Esophagus squamous epithelium (tissue), 4 donors: ENCODE measurements at regions not wholly inside any gene's neighbourhood (a gene's known extent, or its start where the extent isn't known, plus 50 kb on each side); places are given as distances from the start of the nearest gene placed in this dataset.

Source experiments
- POLR2A ChIP-seq, 4 donors: fragments of 450-650 bp; IDR thresholded peaks; one replicate each; pipeline ENCODE4 v1.6.1; 2017; ENCODE audit warnings: antibody characterized with exemption in 4 of 4, mild to moderate bottlenecking in 4 of 4, moderate library complexity in 3 of 4
- TF ChIP-seq, protein P1 (sequence below), 6 experiments: fragments of 450-650 bp in 4 of 6; fragments of 200-600 bp in 2 of 6; sonication (generic) in 2 of 6; IDR thresholded peaks; one replicate each; pipeline ENCODE4 v1.5.1; 2016 to 2019; ENCODE audit warnings: antibody characterized with exemption in 6 of 6, mild to moderate bottlenecking in 4 of 6, moderate library complexity in 4 of 6

GRCh38 chr10:81309041-81309552 lies 565.9 kb upstream of the NRG3 start:
- TF ChIP-seq, protein P1, sequence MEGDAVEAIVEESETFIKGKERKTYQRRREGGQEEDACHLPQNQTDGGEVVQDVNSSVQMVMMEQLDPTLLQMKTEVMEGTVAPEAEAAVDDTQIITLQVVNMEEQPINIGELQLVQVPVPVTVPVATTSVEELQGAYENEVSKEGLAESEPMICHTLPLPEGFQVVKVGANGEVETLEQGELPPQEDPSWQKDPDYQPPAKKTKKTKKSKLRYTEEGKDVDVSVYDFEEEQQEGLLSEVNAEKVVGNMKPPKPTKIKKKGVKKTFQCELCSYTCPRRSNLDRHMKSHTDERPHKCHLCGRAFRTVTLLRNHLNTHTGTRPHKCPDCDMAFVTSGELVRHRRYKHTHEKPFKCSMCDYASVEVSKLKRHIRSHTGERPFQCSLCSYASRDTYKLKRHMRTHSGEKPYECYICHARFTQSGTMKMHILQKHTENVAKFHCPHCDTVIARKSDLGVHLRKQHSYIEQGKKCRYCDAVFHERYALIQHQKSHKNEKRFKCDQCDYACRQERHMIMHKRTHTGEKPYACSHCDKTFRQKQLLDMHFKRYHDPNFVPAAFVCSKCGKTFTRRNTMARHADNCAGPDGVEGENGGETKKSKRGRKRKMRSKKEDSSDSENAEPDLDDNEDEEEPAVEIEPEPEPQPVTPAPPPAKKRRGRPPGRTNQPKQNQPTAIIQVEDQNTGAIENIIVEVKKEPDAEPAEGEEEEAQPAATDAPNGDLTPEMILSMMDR (IDR thresholded peaks at IDR 0.05) = no peak
- no peak for TF ChIP-seq POLR2A (IDR thresholded peaks at IDR 0.05)
